ENCODE measurements at regions not wholly inside any gene's neighbourhood (a gene's known extent, or its start where the extent isn't known, plus 50 kb on each side); places are given as distances from the start of the nearest gene placed in this dataset.

- POLR2A ChIA-PET: no interaction called here
- no peak for TF ChIP-seq CTCF (IDR thresholded peaks at IDR 0.05; ENCODE audit: control extremely low read depth, extremely low read depth, low read depth, missing control alignments)
- DNase-seq (ENCODE audit: extremely low spot score): no peak
Measured at GRCh38 chr12:82054566-82054965, 295.4 kb upstream of the PPFIA2 start.

DNA sequence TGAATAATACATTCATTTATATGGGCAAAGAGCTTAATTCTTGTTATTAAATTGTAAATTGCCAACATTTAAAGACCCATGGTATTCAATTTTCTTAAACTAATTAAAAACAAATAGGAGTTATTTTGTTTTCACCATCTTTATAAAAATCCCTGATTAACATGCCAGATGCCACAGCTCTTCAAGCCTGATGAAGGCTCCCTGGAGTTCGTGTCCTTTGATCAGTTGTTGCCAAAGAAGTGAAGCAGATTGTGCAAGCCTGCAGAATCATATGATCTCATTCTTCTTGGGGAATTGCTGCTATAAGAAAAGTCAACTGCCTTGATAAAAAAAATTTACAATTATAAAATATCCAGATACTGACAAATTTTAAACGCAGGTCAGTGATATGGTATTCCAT is 288.3 kb upstream of the PPFIA2 start:
- ChIA-PET CTCF (no interaction called here), POLR2A (no interaction called here)

More at GRCh38 chr12:82054566-82054965, 295.4 kb upstream of the PPFIA2 start:
- CTCF ChIA-PET: interaction anchor here (1.3 kb wide), 1 partner anchor 33 kb away, joined by 3 read pairs; no protein-coding TSS in a partner anchor

GRCh38 chr12:82040987-82041743 is 282.0 kb upstream of the PPFIA2 start:
- ChIA-PET POLR2A (no interaction called here), CTCF (interaction anchor here (1.4 to 1.5 kb wide), 2 partner anchors 8 to 33 kb away, joined by 3 to 4 read pairs; no protein-coding TSS in a partner anchor)
- DNase-seq (ENCODE audit: extremely low spot score): no peak
- TF ChIP-seq CTCF (IDR thresholded peaks at IDR 0.05; ENCODE audit: control extremely low read depth, extremely low read depth, low read depth, missing control alignments): no peak

More for the DNA sequence above, 288.3 kb upstream of the PPFIA2 start:
- DNase-seq (ENCODE audit: extremely low spot score): no peak
- no peak for TF ChIP-seq CTCF (IDR thresholded peaks at IDR 0.05; ENCODE audit: control extremely low read depth, extremely low read depth, low read depth, missing control alignments)

GRCh38 chr12:82034769-82035168 is 275.6 kb upstream of the PPFIA2 start:
- no peak for TF ChIP-seq CTCF (IDR thresholded peaks at IDR 0.05; ENCODE audit: control extremely low read depth, extremely low read depth, low read depth, missing control alignments)
- DNase-seq (ENCODE audit: extremely low spot score): no peak
- POLR2A ChIA-PET: no interaction called here
- CTCF ChIA-PET: no interaction called here

DNA sequence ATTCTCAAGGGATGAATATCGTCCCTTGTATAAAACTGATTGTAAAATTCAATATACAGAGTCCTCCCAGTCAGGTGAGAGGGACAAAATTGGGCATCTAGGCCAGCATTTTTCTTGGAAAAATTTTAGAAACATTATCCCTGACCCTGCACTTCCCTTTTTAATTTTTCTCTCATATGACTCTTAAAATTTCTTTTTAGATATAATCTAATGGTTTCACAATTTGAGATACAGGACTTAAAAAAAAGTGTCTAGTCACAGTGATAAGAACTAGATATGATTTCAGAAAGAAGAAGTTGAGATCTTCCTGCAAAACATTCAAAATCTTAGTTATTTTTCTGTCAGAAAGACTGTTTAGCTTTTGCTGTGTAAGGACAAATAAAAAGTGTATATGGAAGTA is 270.8 kb upstream of the PPFIA2 start:
- ChIA-PET CTCF (no interaction called here), POLR2A (no interaction called here)
- no peak for TF ChIP-seq CTCF (IDR thresholded peaks at IDR 0.05; ENCODE audit: control extremely low read depth, extremely low read depth, low read depth, missing control alignments)
- DNase-seq (ENCODE audit: extremely low spot score): no peak

- ChIA-PET POLR2A (no interaction called here), CTCF (no interaction called here)
- TF ChIP-seq CTCF (IDR thresholded peaks at IDR 0.05; ENCODE audit: control extremely low read depth, extremely low read depth, low read depth, missing control alignments): no peak
- DNase-seq (ENCODE audit: extremely low spot score): no peak
Measured at GRCh38 chr12:82028772-82029171, 269.6 kb upstream of the PPFIA2 start.
